ENCODE measurements at regions not wholly inside any gene's neighbourhood (a gene's known extent, or its start where the extent isn't known, plus 50 kb on each side); places are given as distances from the start of the nearest gene placed in this dataset.

GRCh38 chr6:97977084-97977483, 694.1 kb upstream of the MMS22L start:
- TF ChIP-seq EZH2phosphoT487 (IDR thresholded peaks at IDR 0.05; ENCODE audit: borderline replicate concordance, low read depth) = no peak
- no peak for TF ChIP-seq FOSL2 (IDR thresholded peaks at IDR 0.05; ENCODE audit: borderline replicate concordance, low read depth)
- TF ChIP-seq MXI1 (IDR thresholded peaks at IDR 0.05; ENCODE audit: low read depth, low read length) = no peak
- TF ChIP-seq TEAD4 (IDR thresholded peaks at IDR 0.05; ENCODE audit: borderline replicate concordance, insufficient read depth) = no peak
- TF ChIP-seq ELF1 (IDR thresholded peaks at IDR 0.05) = no peak
- no peak for TF ChIP-seq CTCF (IDR thresholded peaks at IDR 0.05)
- no peak for TF ChIP-seq POLR2AphosphoS5 (IDR thresholded peaks at IDR 0.05; ENCODE audit: low read depth, low read length)
- TF ChIP-seq EP300 (IDR thresholded peaks at IDR 0.05; ENCODE audit: borderline replicate concordance in 1 of 2, low read depth in 1 of 2, low read length in 1 of 2) = no peak
- no peak for TF ChIP-seq RCOR1 (IDR thresholded peaks at IDR 0.05; ENCODE audit: low read length)
- no peak for TF ChIP-seq CHD2 (IDR thresholded peaks at IDR 0.05; ENCODE audit: low read length, partially characterized antibody)
- no peak for TF ChIP-seq YY1 (IDR thresholded peaks at IDR 0.05; ENCODE audit: low read depth)
- TF ChIP-seq SIN3A (IDR thresholded peaks at IDR 0.05; ENCODE audit: borderline replicate concordance, low read depth, low read length) = no peak
- no peak for TF ChIP-seq USF2 (IDR thresholded peaks at IDR 0.05; ENCODE audit: borderline replicate concordance, low read depth, low read length)
